HG03066 (cell line): ENCODE measurements at regions not wholly inside any gene's neighbourhood (a gene's known extent, or its start where the extent isn't known, plus 50 kb on each side); places are given as distances from the start of the nearest gene placed in this dataset.
"Not testable (repeated sequence)": the region's sequence is repeated elsewhere in the genome, so short reads cannot be mapped to it uniquely, and the experiment has no call there.

Experiments
- ATAC-seq: cut with Tn5 transposase; IDR thresholded peaks from one replicate; pipeline ENCODE4 v1.9.1; 2021; ENCODE audit warnings: low read depth; ENCODE audit not compliant: unreplicated experiment

GRCh38 chr6:92962846-92963245 lies 456.5 kb downstream of the EPHA7 start:
- ATAC-seq: no peak

GRCh38 chr6:92952111-92952510 lies 467.2 kb downstream of the EPHA7 start:
- not testable (repeated sequence) for ATAC-seq

GRCh38 chr6:92945799-92946198 lies 473.6 kb downstream of the EPHA7 start:
- ATAC-seq: no peak

- ATAC-seq: no peak
Measured at GRCh38 chr6:92944132-92944531, 475.2 kb downstream of the EPHA7 start.

- no peak for ATAC-seq
Measured at GRCh38 chr6:92942549-92942948, 476.8 kb downstream of the EPHA7 start.

- ATAC-seq: no peak
Measured at GRCh38 chr6:92934625-92935024, 484.7 kb downstream of the EPHA7 start.

GRCh38 chr6:92930171-92930570 lies 489.2 kb downstream of the EPHA7 start:
- no peak for ATAC-seq

- ATAC-seq: no peak
Measured at GRCh38 chr6:92922216-92922806, 497.0 kb downstream of the EPHA7 start.

- no peak for ATAC-seq
Measured at GRCh38 chr6:92915466-92915865, 503.9 kb downstream of the EPHA7 start.

GRCh38 chr6:92911301-92911700 lies 508.1 kb downstream of the EPHA7 start:
- ATAC-seq: no peak

GRCh38 chr6:92910646-92911045 lies 508.7 kb downstream of the EPHA7 start:
- ATAC-seq: no peak

- no peak for ATAC-seq
Measured at GRCh38 chr6:92906385-92906784, 513.0 kb downstream of the EPHA7 start.

GRCh38 chr6:92893741-92894140 lies 525.6 kb downstream of the EPHA7 start:
- ATAC-seq: no peak

- no peak for ATAC-seq
Measured at GRCh38 chr6:92892626-92893170, 526.7 kb downstream of the EPHA7 start.

- no peak for ATAC-seq
Measured at GRCh38 chr6:92888316-92888715, 531.0 kb downstream of the EPHA7 start.

- no peak for ATAC-seq
Measured at GRCh38 chr6:92887871-92888270, 531.5 kb downstream of the EPHA7 start.

GRCh38 chr6:92879526-92879925 lies 539.8 kb downstream of the EPHA7 start:
- ATAC-seq: no peak

- ATAC-seq: no peak
Measured at GRCh38 chr6:92864966-92865555, 554.3 kb downstream of the EPHA7 start.

GRCh38 chr6:92849636-92850035 lies 569.7 kb downstream of the EPHA7 start:
- ATAC-seq: no peak

GRCh38 chr6:92848901-92849300 lies 570.5 kb downstream of the EPHA7 start:
- no peak for ATAC-seq

- no peak for ATAC-seq
Measured at GRCh38 chr6:92848459-92848858, 570.9 kb downstream of the EPHA7 start.

- ATAC-seq: no peak
Measured at GRCh38 chr6:92847988-92848387, 571.4 kb downstream of the EPHA7 start.
